Caco-2 (cell line): ENCODE measurements at regions not wholly inside any gene's neighbourhood (a gene's known extent, or its start where the extent isn't known, plus 50 kb on each side); places are given as distances from the start of the nearest gene placed in this dataset.

Experiments
- BruUV-seq: library from RNA; stranded (reverse); fragments of 400-500 nt; replicated peaks from 2 replicates; lab custom pipeline; 2021; lab: Mats Ljungman, UMichigan
- CTCF ChIA-PET: fragments of 300-600 bp; sonication (Branson Sonifier 250); formaldehyde crosslinking; loops from one replicate; lab custom pipeline; 2022; ENCODE audit warnings: antibody characterized with exemption; lab: Charles Lee
- POLR2A ChIA-PET: fragments of 300-600 bp; sonication (Branson Sonifier 250); formaldehyde crosslinking; loops from one replicate; lab custom pipeline; 2022; ENCODE audit warnings: antibody characterized with exemption; lab: Charles Lee
- DNase-seq, 2 experiments: peaks; one replicate each; pipeline versions ENCODE4 v3.0.0 to v3.0.0-alpha.2; 2020 to 2022
- H3K27me3 ChIP-seq: replicated peaks from 2 replicates; pipeline ENCODE4 v1.6.0; 2011; ENCODE audit warnings: low read length; ENCODE audit not compliant: control insufficient read depth, insufficient read depth
- H3K36me3 ChIP-seq: 2 replicates; pipeline ENCODE4 v1.5.1; 2011; ENCODE audit warnings: low read length; ENCODE audit not compliant: control insufficient read depth, insufficient read depth
- H3K4me1 ChIP-seq: fragments of 250-450 bp; sonication (Bioruptor Pico); 2 replicates; pipeline ENCODE4 v1.5.1; 2020; ENCODE audit warnings: mild to moderate bottlenecking
- H3K4me3 ChIP-seq: 2 replicates; pipeline ENCODE4 v1.5.1; 2011; ENCODE audit warnings: low read depth, mild to moderate bottlenecking, control low read depth, low read length
- H3K9me3 ChIP-seq: fragments of 250-450 bp; sonication (Bioruptor Pico); 2 replicates; pipeline ENCODE4 v1.5.1; 2020; ENCODE audit warnings: mild to moderate bottlenecking, moderate library complexity
- H3K27ac Mint-ChIP-seq: one replicate; pipeline ENCODE4 v1.8.0; 2022; ENCODE audit warnings: mixed read lengths; ENCODE audit not compliant: unreplicated experiment
- H3K27me3 Mint-ChIP-seq: one replicate; pipeline ENCODE4 v1.8.0; 2022; ENCODE audit warnings: mixed read lengths; ENCODE audit not compliant: insufficient read depth, unreplicated experiment
- H3K36me3 Mint-ChIP-seq: one replicate; pipeline ENCODE4 v1.8.0; 2022; ENCODE audit warnings: mild to moderate bottlenecking, mixed read lengths; ENCODE audit not compliant: insufficient read depth, unreplicated experiment
- H3K4me1 Mint-ChIP-seq: one replicate; pipeline ENCODE4 v1.8.0; 2022; ENCODE audit warnings: low read depth, mixed read lengths; ENCODE audit not compliant: unreplicated experiment
- H3K4me3 Mint-ChIP-seq: one replicate; pipeline ENCODE4 v1.8.0; 2022; ENCODE audit warnings: mild to moderate bottlenecking, moderate library complexity, mixed read lengths; ENCODE audit not compliant: unreplicated experiment
- H3K9me3 Mint-ChIP-seq: one replicate; pipeline ENCODE4 v1.8.0; 2022; ENCODE audit warnings: mixed read lengths; ENCODE audit not compliant: unreplicated experiment
- intact Hi-C: fragments of 100-400 bp; cut with micrococcal nuclease; formaldehyde crosslinking; loops from one replicate; pipeline ENCODE4 v1.10.0; 2022; ENCODE audit not compliant: unreplicated experiment
- TF ChIP-seq, protein P1 (sequence below), 2 experiments: fragments of 200-600 bp in 1 of 2; IDR thresholded peaks; 1 replicate in 1 of 2; 2 replicates in 1 of 2; pipeline versions ENCODE4 v1.5.1 to v1.8.0; 2011 to 2022; ENCODE audit warnings: antibody characterized with exemption in 1 of 2, control low read depth in 1 of 2, inconsistent platforms in 1 of 2, low read depth in 1 of 2, low read length in 1 of 2, mild to moderate bottlenecking in 1 of 2, moderate library complexity in 1 of 2; ENCODE audit not compliant: insufficient read depth in 1 of 2, severe bottlenecking in 1 of 2, unreplicated experiment in 1 of 2

DNA sequence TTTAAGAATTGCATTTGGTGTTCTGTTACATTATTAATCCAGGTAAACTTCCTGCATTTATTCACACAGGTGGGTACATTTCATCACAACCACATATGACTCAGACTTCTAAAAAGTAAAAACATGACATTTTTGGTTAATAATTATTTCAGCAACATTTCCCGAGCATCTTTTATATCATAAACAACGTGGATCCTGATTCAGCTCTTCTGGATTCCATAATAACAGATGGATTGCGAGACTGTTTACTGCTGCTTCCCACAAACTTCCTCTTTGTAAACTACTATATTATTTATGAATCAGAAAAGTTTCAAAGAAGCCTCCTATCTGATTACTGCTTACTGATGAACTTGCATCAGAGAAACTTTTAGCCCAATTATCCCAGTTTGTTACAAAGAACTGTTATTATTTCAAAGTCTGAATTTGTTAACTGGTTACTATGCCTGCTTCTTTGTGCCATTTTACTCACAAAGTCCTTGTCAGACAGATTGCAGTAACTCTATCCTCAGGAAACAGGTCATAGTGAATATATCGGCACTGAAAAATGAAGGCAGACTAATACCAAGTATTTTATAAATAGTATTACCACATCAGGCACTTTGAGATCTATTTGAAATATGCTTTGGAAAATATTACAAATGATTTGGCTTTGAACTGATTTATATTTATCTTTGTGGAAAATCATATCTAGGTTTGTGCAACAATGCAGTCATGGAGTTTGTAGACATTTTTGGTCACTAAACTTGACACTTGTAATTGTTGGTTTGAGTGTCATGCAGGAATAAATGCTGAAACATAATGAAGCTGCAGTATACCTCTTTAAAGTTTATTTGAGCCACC is 511.6 kb downstream of the PLCL1 start:
- no peaks in the 10 kb centered on the region for H3K27me3 ChIP-seq
- no TSS peak for BruUV-seq
- no peaks in the 10 kb centered on the region for H3K4me1 Mint-ChIP-seq
- ChIA-PET POLR2A (no interaction called here), CTCF (no interaction called here)
- H3K9me3 ChIP-seq, result no peaks in the 10 kb centered on the region
- TF ChIP-seq, protein P1, sequence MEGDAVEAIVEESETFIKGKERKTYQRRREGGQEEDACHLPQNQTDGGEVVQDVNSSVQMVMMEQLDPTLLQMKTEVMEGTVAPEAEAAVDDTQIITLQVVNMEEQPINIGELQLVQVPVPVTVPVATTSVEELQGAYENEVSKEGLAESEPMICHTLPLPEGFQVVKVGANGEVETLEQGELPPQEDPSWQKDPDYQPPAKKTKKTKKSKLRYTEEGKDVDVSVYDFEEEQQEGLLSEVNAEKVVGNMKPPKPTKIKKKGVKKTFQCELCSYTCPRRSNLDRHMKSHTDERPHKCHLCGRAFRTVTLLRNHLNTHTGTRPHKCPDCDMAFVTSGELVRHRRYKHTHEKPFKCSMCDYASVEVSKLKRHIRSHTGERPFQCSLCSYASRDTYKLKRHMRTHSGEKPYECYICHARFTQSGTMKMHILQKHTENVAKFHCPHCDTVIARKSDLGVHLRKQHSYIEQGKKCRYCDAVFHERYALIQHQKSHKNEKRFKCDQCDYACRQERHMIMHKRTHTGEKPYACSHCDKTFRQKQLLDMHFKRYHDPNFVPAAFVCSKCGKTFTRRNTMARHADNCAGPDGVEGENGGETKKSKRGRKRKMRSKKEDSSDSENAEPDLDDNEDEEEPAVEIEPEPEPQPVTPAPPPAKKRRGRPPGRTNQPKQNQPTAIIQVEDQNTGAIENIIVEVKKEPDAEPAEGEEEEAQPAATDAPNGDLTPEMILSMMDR (IDR thresholded peaks at IDR 0.05; ENCODE audit: insufficient read depth in 1 of 2, low read depth in 1 of 2, low read length in 1 of 2, severe bottlenecking in 1 of 2, unreplicated experiment in 1 of 2), result no peak
- H3K27me3 Mint-ChIP-seq, result peaks cover 21% of the 10 kb centered on the region
- H3K36me3 Mint-ChIP-seq, result no peaks in the 10 kb centered on the region
- H3K27ac Mint-ChIP-seq, result no peak overlapping the region
- intact Hi-C loops, result loop anchor here (10.0 kb wide), 1 partner anchor 1419 kb away; no protein-coding TSS in a partner anchor
- H3K9me3 Mint-ChIP-seq, result no peaks in the 10 kb centered on the region
- H3K4me3 ChIP-seq, result no peak overlapping the region
- H3K36me3 ChIP-seq, result no peaks in the 10 kb centered on the region
- H3K4me1 ChIP-seq, result no peaks in the 10 kb centered on the region
- no peak for DNase-seq
- no peak overlapping the region for H3K4me3 Mint-ChIP-seq

DNA sequence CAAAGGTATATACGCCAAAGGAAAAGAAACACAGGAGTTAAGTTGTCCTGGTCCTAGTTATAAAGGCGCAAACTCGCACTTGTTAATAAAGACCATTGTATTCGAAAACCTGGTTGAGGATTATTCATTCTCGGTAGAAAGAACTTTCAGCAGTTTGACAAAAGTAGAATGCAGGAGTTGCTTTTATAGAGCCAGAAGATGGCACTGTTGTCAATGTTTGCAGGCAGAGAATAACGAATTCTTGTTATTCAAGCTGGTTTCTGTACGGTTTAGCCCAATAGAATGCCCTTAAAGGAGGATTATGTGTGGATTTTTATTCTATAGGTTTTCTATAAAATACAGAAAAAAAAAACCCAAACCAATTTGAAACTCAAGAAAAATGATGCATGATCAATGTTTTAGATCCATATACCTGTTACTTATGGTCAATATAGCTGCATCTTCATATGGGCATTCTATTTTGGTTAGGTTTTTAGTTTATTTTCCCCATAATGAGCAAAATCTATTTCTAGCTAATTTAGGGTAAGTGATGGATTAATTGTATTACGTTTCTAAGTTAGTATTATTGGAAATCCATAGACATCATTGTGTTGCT is 510.3 kb downstream of the PLCL1 start:
- peak in 1 of 2 experiments; percentile 31 for DNase-seq
- CTCF ChIA-PET, result interaction anchor here (0.8 kb wide), 2 partner anchors 343 to 1174 kb away, joined by 3 read pairs; no protein-coding TSS in a partner anchor
- POLR2A ChIA-PET, result no interaction called here
- BruUV-seq, result no TSS peak
- Histone ChIP-seq H3K36me3 (no peaks in the 10 kb centered on the region), H3K27me3 (no peaks in the 10 kb centered on the region), H3K4me1 (no peaks in the 10 kb centered on the region), H3K4me3 (no peak overlapping the region), H3K9me3 (no peaks in the 10 kb centered on the region)
- Mint-ChIP-seq H3K27me3 (peaks cover 15% of the 10 kb centered on the region), H3K9me3 (no peaks in the 10 kb centered on the region), H3K27ac (no peak overlapping the region), H3K36me3 (no peaks in the 10 kb centered on the region), H3K4me1 (no peaks in the 10 kb centered on the region), H3K4me3 (no peak overlapping the region)
- intact Hi-C loops, result loop anchor here (1.0 to 10.0 kb wide), 3 partner anchors 343 to 1420 kb away; no protein-coding TSS in a partner anchor
- TF ChIP-seq, protein P1 (IDR thresholded peaks at IDR 0.05; ENCODE audit: insufficient read depth in 1 of 2, low read depth in 1 of 2, low read length in 1 of 2, severe bottlenecking in 1 of 2, unreplicated experiment in 1 of 2), result peak; percentile 60 to 65

DNA sequence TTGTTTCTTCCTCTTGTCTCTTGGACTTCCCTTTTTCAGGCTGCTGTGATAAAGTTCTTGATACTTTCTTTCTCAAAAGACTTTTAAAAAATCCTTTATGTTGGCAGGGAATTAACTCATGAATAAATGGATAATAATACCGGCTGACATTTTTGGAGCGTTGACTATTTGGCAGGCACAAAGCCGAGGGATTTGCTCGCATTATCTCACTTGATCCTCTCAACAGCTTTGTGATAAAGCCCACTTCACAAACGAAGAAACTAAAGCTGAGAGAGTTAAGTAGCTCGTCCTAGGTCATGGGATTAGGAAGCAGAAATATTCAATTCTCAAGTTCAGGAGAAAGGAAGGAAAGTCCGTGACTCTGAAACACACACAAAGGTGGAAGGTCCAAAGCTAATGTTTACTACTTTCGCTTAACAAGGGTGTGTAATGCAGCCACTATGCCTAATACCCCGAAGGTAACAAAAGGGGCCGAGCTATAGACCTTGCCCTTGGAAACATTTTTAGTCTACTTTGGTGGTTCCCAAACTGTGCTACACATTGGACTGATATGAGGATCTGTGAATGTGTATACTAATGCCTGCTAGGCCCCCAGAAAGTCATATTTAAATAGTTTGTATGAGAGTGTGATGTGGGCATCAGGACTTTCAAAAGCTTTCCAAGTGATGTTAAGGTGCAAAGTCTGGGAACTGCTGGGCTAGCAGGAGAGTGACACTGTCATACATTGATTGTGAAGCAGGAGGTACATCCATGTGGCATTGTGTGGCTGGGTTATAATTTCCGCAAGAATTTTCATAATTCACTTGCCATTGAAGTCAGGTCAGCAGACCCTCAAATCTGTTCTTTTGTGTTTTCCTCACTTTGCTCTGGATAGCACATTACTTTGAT is 508.4 kb downstream of the PLCL1 start:
- ChIA-PET CTCF (no interaction called here), POLR2A (no interaction called here)
- H3K27ac Mint-ChIP-seq, result no peak overlapping the region
- H3K4me1 Mint-ChIP-seq, result no peaks in the 10 kb centered on the region
- H3K4me3 ChIP-seq, result no peak overlapping the region
- H3K36me3 ChIP-seq, result no peaks in the 10 kb centered on the region
- intact Hi-C loops, result loop anchor here (5.0 to 10.0 kb wide), 2 partner anchors 344 to 1422 kb away; no protein-coding TSS in a partner anchor
- no peaks in the 10 kb centered on the region for H3K9me3 Mint-ChIP-seq
- no peak for DNase-seq
- H3K27me3 Mint-ChIP-seq, result peaks cover 15% of the 10 kb centered on the region
- TF ChIP-seq, protein P1 (IDR thresholded peaks at IDR 0.05; ENCODE audit: insufficient read depth in 1 of 2, low read depth in 1 of 2, low read length in 1 of 2, severe bottlenecking in 1 of 2, unreplicated experiment in 1 of 2), result no peak
- H3K9me3 ChIP-seq, result no peaks in the 10 kb centered on the region
- H3K4me1 ChIP-seq, result 0 out of 2 replicates have a peak, but pooled peaks cover 3% of the 10 kb centered on the region
- no TSS peak for BruUV-seq
- no peaks in the 10 kb centered on the region for H3K27me3 ChIP-seq
- no peak overlapping the region for H3K4me3 Mint-ChIP-seq
- no peaks in the 10 kb centered on the region for H3K36me3 Mint-ChIP-seq
